Testis (tissue), 2 donors: ENCODE measurements at regions not wholly inside any gene's neighbourhood (a gene's known extent, or its start where the extent isn't known, plus 50 kb on each side); places are given as distances from the start of the nearest gene placed in this dataset.

Experiments
- POLR2A ChIP-seq: fragments of 450-650 bp; IDR thresholded peaks from one replicate; pipeline ENCODE4 v1.6.1; 2017; ENCODE audit warnings: antibody characterized with exemption, mild to moderate bottlenecking, moderate library complexity
- TF ChIP-seq, protein P1 (sequence below), 3 experiments: fragments of 450-650 bp in 2 of 3; fragments of 200-600 bp in 1 of 3; sonication (generic) in 1 of 3; IDR thresholded peaks; one replicate each; pipeline ENCODE4 v1.5.1; 2016 to 2019; ENCODE audit warnings: antibody characterized with exemption in 3 of 3, mild to moderate bottlenecking in 2 of 3, moderate library complexity in 1 of 3

DNA sequence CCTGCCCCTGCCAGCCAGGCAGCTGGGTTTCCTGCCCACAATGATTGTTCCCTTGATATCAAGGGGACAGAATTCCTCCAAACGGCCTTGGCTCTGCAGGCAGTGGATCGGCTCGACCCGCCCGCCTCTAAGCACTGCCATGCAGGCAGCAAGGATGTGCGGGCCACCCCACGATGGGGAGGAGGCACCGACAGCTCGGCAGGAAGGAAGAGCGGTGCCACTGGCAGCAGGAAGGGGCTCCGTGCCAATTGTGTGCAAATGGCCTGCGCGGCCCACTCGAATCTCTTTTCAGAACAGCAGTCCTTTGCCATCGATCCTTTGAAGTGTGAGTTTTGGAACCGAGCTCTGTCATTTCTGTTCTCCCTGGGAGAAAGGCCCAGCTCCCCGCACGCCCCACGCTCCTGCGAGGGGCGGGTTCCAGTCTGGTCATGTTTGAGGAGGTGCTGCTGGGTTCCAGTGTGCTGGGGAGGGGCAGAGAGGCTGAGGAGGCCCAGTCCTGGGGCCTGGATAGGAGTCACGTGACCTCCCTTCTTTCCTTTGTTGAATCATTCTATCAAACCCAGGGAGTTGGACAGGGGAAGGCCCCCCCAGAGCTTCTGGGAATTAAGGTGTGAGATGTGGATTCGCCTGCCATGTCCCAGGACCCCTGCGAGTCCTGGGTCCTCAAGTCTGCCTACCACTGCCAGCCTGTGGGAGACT is 406.0 kb downstream of the CTTN start:
- no peak for TF ChIP-seq POLR2A
- TF ChIP-seq, protein P1, sequence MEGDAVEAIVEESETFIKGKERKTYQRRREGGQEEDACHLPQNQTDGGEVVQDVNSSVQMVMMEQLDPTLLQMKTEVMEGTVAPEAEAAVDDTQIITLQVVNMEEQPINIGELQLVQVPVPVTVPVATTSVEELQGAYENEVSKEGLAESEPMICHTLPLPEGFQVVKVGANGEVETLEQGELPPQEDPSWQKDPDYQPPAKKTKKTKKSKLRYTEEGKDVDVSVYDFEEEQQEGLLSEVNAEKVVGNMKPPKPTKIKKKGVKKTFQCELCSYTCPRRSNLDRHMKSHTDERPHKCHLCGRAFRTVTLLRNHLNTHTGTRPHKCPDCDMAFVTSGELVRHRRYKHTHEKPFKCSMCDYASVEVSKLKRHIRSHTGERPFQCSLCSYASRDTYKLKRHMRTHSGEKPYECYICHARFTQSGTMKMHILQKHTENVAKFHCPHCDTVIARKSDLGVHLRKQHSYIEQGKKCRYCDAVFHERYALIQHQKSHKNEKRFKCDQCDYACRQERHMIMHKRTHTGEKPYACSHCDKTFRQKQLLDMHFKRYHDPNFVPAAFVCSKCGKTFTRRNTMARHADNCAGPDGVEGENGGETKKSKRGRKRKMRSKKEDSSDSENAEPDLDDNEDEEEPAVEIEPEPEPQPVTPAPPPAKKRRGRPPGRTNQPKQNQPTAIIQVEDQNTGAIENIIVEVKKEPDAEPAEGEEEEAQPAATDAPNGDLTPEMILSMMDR (IDR thresholded peaks at IDR 0.05), result no peak
